ENCODE measurements at regions not wholly inside any gene's neighbourhood (a gene's known extent, or its start where the extent isn't known, plus 50 kb on each side); places are given as distances from the start of the nearest gene placed in this dataset.

DNA sequence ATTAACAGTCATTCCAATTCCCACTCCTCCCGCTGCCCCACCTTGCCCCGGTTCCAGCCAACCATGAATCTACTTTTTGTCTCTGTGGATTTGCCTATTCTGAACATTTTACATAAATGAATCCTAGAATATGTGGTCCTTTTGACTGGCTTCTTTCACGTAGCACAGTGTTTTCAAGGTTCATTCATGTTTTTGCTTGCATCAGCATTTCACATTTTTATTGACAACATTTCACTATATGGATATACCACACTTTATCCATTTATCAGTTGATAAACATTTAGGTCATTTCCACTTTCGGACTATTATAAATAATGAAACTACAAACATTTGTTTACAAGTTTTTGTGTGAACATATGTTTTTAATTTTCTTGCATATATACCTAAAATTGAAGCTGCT, 182.0 kb downstream of the ZNF248 start:
- TF ChIP-seq CTCF (IDR thresholded peaks at IDR 0.05; ENCODE audit: low read length) (no peak), EZH2 (optimal IDR thresholded peaks at IDR 0.05; ENCODE audit: low read depth, low read length) (no peak), EZH2phosphoT487 (IDR thresholded peaks at IDR 0.05; ENCODE audit: low read length) (no peak)

Data from MM.1S (cell line).